Omental fat pad (tissue), 3 donors: ENCODE measurements at regions not wholly inside any gene's neighbourhood (a gene's known extent, or its start where the extent isn't known, plus 50 kb on each side); places are given as distances from the start of the nearest gene placed in this dataset.

ENCODE experiments used
- ATAC-seq: fragments of 150-250 bp; one replicate; pipeline ENCODE4 v1.9.1; 2016; ENCODE audit warnings: mild to moderate bottlenecking, moderate library complexity; ENCODE audit not compliant: low FRiP score
- DNase-seq: peaks from one replicate; pipeline ENCODE4 v3.0.0-alpha.2; 2019; ENCODE audit warnings: low spot score
- TF ChIP-seq, protein P1 (sequence below), 3 donors: fragments of 450-650 bp; IDR thresholded peaks; one replicate each; pipeline ENCODE4 v1.5.1; 2016 to 2017; ENCODE audit warnings: antibody characterized with exemption in 3 of 3, mild to moderate bottlenecking in 3 of 3, moderate library complexity in 2 of 3

DNA sequence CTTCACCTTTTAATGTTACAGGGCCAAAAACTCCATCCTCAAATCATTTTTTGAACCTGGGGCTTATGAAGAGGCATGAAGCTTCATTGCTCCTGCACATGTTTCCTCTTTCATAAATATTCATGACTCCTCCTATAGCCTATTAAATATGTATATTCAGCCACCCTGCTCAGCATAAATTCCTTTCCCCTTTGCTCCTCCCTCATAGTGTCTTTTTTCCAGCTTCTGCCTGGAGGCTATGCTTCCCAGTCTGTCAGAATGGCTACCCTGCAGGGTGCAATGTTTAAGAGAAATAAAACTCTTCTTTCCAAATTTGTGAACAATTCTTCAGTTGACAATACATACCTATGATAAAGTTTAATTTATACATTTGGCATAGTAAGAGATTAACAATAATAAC is 1082.9 kb upstream of the CDH18 start:
- no peak for ATAC-seq
- TF ChIP-seq, protein P1, sequence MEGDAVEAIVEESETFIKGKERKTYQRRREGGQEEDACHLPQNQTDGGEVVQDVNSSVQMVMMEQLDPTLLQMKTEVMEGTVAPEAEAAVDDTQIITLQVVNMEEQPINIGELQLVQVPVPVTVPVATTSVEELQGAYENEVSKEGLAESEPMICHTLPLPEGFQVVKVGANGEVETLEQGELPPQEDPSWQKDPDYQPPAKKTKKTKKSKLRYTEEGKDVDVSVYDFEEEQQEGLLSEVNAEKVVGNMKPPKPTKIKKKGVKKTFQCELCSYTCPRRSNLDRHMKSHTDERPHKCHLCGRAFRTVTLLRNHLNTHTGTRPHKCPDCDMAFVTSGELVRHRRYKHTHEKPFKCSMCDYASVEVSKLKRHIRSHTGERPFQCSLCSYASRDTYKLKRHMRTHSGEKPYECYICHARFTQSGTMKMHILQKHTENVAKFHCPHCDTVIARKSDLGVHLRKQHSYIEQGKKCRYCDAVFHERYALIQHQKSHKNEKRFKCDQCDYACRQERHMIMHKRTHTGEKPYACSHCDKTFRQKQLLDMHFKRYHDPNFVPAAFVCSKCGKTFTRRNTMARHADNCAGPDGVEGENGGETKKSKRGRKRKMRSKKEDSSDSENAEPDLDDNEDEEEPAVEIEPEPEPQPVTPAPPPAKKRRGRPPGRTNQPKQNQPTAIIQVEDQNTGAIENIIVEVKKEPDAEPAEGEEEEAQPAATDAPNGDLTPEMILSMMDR (IDR thresholded peaks at IDR 0.05) = no peak
- DNase-seq = no peak

DNA sequence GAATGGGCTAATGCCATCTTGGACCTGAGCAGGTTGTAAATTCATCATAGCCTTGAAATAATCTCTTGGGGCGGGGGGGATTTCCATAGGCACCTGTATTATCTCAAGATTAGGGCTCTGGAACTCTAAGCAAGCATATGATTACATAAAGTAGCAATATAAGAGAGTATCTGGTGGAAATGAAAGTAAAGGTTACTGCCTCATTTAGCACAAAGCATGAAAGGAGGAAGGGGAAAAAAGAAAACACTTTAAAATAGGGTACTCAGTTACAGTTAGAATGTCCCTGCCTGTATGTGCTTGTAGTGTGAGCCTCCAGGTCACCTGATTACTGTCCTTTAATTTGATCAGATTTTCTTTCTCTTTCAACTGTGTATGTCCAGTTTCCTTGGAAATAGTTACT is 1079.7 kb upstream of the CDH18 start:
- ATAC-seq = no peak
- TF ChIP-seq, protein P1 (IDR thresholded peaks at IDR 0.05) = no peak
- no peak for DNase-seq

DNA sequence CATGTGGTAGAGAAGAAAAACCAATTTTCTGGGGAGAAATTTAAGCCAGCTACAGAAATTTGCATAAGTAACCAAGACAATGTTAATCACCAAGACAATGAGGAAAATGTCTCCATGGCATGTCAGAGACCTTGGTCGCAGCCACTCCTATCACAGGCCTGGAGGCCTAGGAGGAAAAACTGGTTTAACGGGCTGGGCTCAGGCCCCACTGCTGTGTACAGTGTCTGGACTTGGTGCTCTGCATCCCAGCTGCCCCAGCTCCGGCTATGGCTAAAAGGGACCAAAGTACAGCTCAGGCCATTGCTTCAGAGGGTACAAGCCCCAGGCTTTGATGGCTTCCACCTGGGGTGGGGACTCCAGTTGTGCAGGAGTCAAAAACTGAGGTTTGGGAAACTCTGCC is 1075.1 kb upstream of the CDH18 start:
- TF ChIP-seq, protein P1 (IDR thresholded peaks at IDR 0.05) = no peak
- no peak for ATAC-seq

DNA sequence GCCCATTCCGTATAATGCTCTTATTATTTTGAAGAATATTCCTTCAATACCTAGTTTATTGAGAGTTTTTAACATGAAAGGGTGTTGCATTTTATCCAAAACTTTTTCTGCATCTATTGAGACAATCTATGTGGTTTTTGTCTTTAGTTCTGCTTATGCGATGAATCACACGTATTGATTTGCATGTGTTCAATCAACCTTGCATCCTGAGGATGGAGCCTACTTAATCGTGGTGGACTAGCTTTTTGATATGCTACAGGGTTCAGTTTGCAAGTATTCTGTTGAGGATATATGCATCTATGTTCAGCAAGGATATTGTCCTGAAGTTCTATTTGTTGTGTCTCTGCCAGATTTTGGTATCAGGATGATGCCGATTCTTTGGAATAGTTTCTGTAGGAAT is 1070.3 kb upstream of the CDH18 start:
- DNase-seq (no peak), ATAC-seq (no peak)
- TF ChIP-seq, protein P1 (IDR thresholded peaks at IDR 0.05) = no peak

More for the DNA sequence above, 1075.1 kb upstream of the CDH18 start:
- DNase-seq = no peak

DNA sequence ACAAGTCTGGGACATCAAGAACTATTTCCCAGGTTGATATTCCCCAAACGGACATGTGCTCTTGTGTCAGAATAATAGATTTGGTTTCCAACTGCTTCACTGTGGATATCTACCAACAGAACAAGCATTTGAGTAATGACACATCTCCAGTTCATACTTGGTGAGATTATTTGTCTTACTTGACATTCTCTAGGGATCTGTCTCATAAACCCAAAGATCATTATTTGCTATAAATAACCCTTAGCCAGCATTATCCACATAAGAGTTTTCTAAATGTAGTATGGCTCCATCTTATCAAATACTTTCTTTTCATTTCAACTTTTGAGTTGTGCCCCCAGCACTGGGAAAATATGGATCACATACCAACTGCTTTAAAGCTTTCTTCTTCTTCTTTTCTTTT is 1063.9 kb upstream of the CDH18 start:
- no peak for ATAC-seq
- TF ChIP-seq, protein P1 (IDR thresholded peaks at IDR 0.05) = no peak
- no peak for DNase-seq

DNA sequence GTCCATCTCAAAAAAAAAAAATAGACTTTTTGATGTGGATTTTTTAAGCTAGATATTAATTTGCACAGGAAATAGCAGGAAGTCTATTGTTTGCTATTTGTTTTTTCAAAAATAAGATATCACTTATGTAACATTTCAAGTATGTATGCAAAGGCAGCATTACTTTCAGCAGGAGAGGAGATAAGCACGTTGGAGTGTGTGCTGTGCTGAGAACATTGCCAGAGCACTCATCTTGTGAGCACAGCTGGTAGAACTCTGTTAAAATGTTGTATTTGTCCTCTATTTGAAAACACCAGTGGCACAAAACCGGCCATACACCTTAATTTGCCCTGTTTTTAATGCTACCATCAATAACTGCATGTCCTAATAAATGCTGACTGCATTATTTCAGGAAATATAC is 1061.9 kb upstream of the CDH18 start:
- no peak for ATAC-seq
- TF ChIP-seq, protein P1 (IDR thresholded peaks at IDR 0.05) = no peak

DNA sequence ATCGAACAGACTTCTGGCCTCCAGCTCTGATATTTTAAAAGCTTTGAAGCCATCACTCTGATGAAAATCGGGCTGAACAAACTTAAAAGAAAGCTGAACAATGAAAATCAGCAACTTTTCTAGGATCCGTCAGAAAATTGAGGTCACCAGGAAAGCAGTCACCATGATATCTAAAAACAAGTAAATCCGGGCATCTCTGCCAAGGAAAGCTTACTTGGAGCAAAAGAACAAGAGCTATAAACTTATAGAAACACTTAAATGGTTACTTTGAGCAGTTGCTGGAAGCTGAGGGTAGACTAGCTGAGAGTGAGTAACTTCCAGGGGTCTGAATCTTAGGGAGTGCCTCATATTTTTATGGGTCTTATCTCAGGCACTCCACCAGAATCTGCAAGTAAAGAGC is 1043.0 kb upstream of the CDH18 start:
- DNase-seq (no peak), ATAC-seq (no peak)
- TF ChIP-seq, protein P1 (IDR thresholded peaks at IDR 0.05) = no peak

More for the DNA sequence above, 1061.9 kb upstream of the CDH18 start:
- no peak for DNase-seq
